ENCODE measurements at regions not wholly inside any gene's neighbourhood (a gene's known extent, or its start where the extent isn't known, plus 50 kb on each side); places are given as distances from the start of the nearest gene placed in this dataset.
A peak's percentile ranks its signal among the peaks of the same experiment; 100 is the strongest.

DNA sequence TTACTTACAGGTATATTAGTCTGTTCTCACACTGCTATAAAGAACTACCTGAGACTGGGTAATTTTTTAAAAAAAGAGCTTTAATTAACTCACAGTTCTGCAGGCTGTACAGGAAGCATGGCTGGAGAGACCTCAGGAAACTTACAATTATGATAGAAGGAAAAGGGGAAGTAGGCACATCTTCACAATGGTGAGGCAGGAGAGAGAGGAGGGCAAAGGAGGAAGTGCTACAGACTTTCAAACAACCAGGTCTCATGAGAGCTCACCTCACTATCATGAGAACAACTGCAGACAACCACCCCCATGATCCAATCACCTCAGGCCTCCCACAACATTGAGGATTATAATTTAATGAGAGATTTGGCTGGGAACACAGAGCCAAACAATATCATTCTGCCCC lies 511.7 kb downstream of the SLITRK6 start:
- Mint-ChIP-seq H3K4me1 (ENCODE audit: low read depth, unreplicated experiment) (peaks cover 10% of the 10 kb centered on the region), H3K4me3 (ENCODE audit: unreplicated experiment) (no peak overlapping the region), H3K27me3 (ENCODE audit: low read depth, unreplicated experiment) (no peaks in the 10 kb centered on the region), H3K27ac (ENCODE audit: unreplicated experiment) (no peak overlapping the region), H3K36me3 (ENCODE audit: low read depth, unreplicated experiment) (no peaks in the 10 kb centered on the region), H3K9me3 (ENCODE audit: unreplicated experiment) (no peaks in the 10 kb centered on the region)
- Histone ChIP-seq H4K20me1 (ENCODE audit: insufficient read depth, low read length) (no peaks in the 10 kb centered on the region), H3K4me1 (ENCODE audit: insufficient read depth, low read length) (peaks cover 11% of the 10 kb centered on the region), H3K9me3 (ENCODE audit: insufficient read depth, low read depth, low read length) (no peaks in the 10 kb centered on the region), H3K4me2 (ENCODE audit: low read length) (no peak overlapping the region), H3K9ac (ENCODE audit: low read length) (no peak overlapping the region), H3K79me2 (ENCODE audit: insufficient read depth, low read length) (no peaks in the 10 kb centered on the region), H3K4me3 (ENCODE audit: insufficient read depth, low read depth, low read length) (no peak overlapping the region), H2AFZ (ENCODE audit: low read depth, low read length) (no peak overlapping the region), H3K27ac (ENCODE audit: low read depth, low read length) (no peak overlapping the region), H3K27me3 (ENCODE audit: insufficient read depth, low read length) (no peaks in the 10 kb centered on the region), H3K36me3 (ENCODE audit: insufficient read depth, low read length) (no peaks in the 10 kb centered on the region)
- TF ChIP-seq CTCF (IDR thresholded peaks at IDR 0.05; ENCODE audit: insufficient read depth, low read depth, low read length) (no peak), EZH2 (IDR thresholded peaks at IDR 0.05; ENCODE audit: insufficient read depth, low read length) (no peak)
- DNase-seq (ENCODE audit: low read depth) (no peak), FAIRE-seq (no peak)

- TF ChIP-seq EZH2 (IDR thresholded peaks at IDR 0.05; ENCODE audit: insufficient read depth, low read length), result no peak
- peak; percentile 48 for DNase-seq (ENCODE audit: low read depth)
- Histone ChIP-seq H3K27ac (ENCODE audit: low read depth, low read length) (no peak overlapping the region), H3K9me3 (ENCODE audit: insufficient read depth, low read depth, low read length) (no peaks in the 10 kb centered on the region), H3K9ac (ENCODE audit: low read length) (no peak overlapping the region), H3K27me3 (ENCODE audit: insufficient read depth, low read length) (no peaks in the 10 kb centered on the region), H3K4me2 (ENCODE audit: low read length) (no peak overlapping the region), H3K79me2 (ENCODE audit: insufficient read depth, low read length) (no peaks in the 10 kb centered on the region), H2AFZ (ENCODE audit: low read depth, low read length) (no peak overlapping the region), H4K20me1 (ENCODE audit: insufficient read depth, low read length) (no peaks in the 10 kb centered on the region), H3K4me3 (ENCODE audit: insufficient read depth, low read depth, low read length) (no peak overlapping the region), H3K4me1 (ENCODE audit: insufficient read depth, low read length) (peaks cover 11% of the 10 kb centered on the region), H3K36me3 (ENCODE audit: insufficient read depth, low read length) (no peaks in the 10 kb centered on the region)
- Mint-ChIP-seq H3K4me3 (ENCODE audit: unreplicated experiment) (no peak overlapping the region), H3K36me3 (ENCODE audit: low read depth, unreplicated experiment) (no peaks in the 10 kb centered on the region), H3K9me3 (ENCODE audit: unreplicated experiment) (no peaks in the 10 kb centered on the region), H3K27me3 (ENCODE audit: low read depth, unreplicated experiment) (no peaks in the 10 kb centered on the region), H3K27ac (ENCODE audit: unreplicated experiment) (no peak overlapping the region), H3K4me1 (ENCODE audit: low read depth, unreplicated experiment) (peaks cover 10% of the 10 kb centered on the region)
- FAIRE-seq, result no peak
Observed at GRCh38 chr13:85286081-85286480, 513.1 kb downstream of the SLITRK6 start.

DNA sequence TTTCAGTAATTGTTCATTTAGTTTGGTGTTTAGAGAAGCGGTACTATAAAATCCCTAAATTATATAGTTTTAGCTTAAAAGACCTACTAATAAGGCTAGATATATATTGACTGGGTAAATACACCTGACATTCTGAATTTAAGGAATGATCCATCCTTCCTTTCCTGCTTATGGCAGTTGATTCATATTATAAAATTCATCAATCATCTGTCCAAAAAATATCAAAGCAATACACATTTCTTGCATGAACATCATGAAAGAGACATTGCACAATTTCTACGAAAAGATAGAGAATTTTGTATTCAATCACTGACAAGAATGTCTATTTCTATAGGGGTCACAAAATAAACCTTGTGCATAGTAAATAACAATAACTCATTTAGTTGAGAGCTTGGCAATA lies 514.9 kb downstream of the SLITRK6 start:
- Mint-ChIP-seq H3K4me1 (ENCODE audit: low read depth, unreplicated experiment) (peaks cover 10% of the 10 kb centered on the region), H3K9me3 (ENCODE audit: unreplicated experiment) (no peaks in the 10 kb centered on the region), H3K4me3 (ENCODE audit: unreplicated experiment) (no peak overlapping the region), H3K27me3 (ENCODE audit: low read depth, unreplicated experiment) (no peaks in the 10 kb centered on the region), H3K36me3 (ENCODE audit: low read depth, unreplicated experiment) (no peaks in the 10 kb centered on the region), H3K27ac (ENCODE audit: unreplicated experiment) (no peak overlapping the region)
- H3K4me1 ChIP-seq (ENCODE audit: insufficient read depth, low read length), result peaks cover 11% of the 10 kb centered on the region
- FAIRE-seq (no peak), DNase-seq (ENCODE audit: low read depth) (no peak)
- H3K4me3 ChIP-seq (ENCODE audit: insufficient read depth, low read depth, low read length), result no peak overlapping the region
- H3K79me2 ChIP-seq (ENCODE audit: insufficient read depth, low read length), result no peaks in the 10 kb centered on the region
- no peaks in the 10 kb centered on the region for H4K20me1 ChIP-seq (ENCODE audit: insufficient read depth, low read length)
- H3K4me2 ChIP-seq (ENCODE audit: low read length), result no peak overlapping the region
- no peaks in the 10 kb centered on the region for H3K27me3 ChIP-seq (ENCODE audit: insufficient read depth, low read length)
- H3K9me3 ChIP-seq (ENCODE audit: insufficient read depth, low read depth, low read length), result no peaks in the 10 kb centered on the region
- no peak overlapping the region for H3K27ac ChIP-seq (ENCODE audit: low read depth, low read length)
- H2AFZ ChIP-seq (ENCODE audit: low read depth, low read length), result no peak overlapping the region
- no peak overlapping the region for H3K9ac ChIP-seq (ENCODE audit: low read length)
- no peaks in the 10 kb centered on the region for H3K36me3 ChIP-seq (ENCODE audit: insufficient read depth, low read length)
- no peak for TF ChIP-seq CTCF (IDR thresholded peaks at IDR 0.05; ENCODE audit: insufficient read depth, low read depth, low read length)
- TF ChIP-seq EZH2 (IDR thresholded peaks at IDR 0.05; ENCODE audit: insufficient read depth, low read length), result no peak

Measured in astrocyte (in vitro differentiated cells and primary cell).